Endothelial cell of umbilical vein (primary cell): ENCODE measurements at regions not wholly inside any gene's neighbourhood (a gene's known extent, or its start where the extent isn't known, plus 50 kb on each side); places are given as distances from the start of the nearest gene placed in this dataset.

Experiments used
- BruUV-seq: library from RNA; stranded (reverse); fragments of 400-500 nt; replicated peaks from 2 replicates; lab custom pipeline; 2021; lab: Mats Ljungman, UMichigan
- CTCF ChIA-PET: fragments of 300-600, 350-600 bp; sonication (Branson Sonifier 250); formaldehyde crosslinking; loops from one replicate; lab custom pipeline; 2021; ENCODE audit warnings: antibody characterized with exemption, inconsistent platforms; lab: Charles Lee
- POLR2A ChIA-PET: fragments of 300-600, 350-600 bp; sonication (Branson Sonifier 250); formaldehyde crosslinking; loops from one replicate; lab custom pipeline; 2021; ENCODE audit warnings: antibody characterized with exemption, inconsistent platforms; lab: Charles Lee
- DNase-seq: peaks from one replicate; pipeline ENCODE4 v3.0.0-alpha.2; 2011; ENCODE audit warnings: low read depth, low spot score
- FAIRE-seq: peaks from 2 replicates; lab custom pipeline; 2011; peaks lifted over from hg19 to GRCh38; lab: Jason Lieb, UNC
- H2AFZ ChIP-seq: 2 replicates; pipeline ENCODE4 v1.6.0; 2012; ENCODE audit warnings: low read depth, low read length, control low read depth, inconsistent platforms
- H3K27ac ChIP-seq: 2 replicates; pipeline ENCODE4 v1.5.1; 2011; ENCODE audit warnings: low read depth, mild to moderate bottlenecking, control low read depth, low read length, moderate library complexity; ENCODE audit not compliant: insufficient read depth
- H3K27me3 ChIP-seq, 2 experiments: 2 replicates each; pipeline versions ENCODE4 v1.6.0 to v1.6.1; 2011; ENCODE audit warnings: low read length in 2 of 2, mixed read lengths in 1 of 2; ENCODE audit not compliant: control insufficient read depth in 2 of 2, insufficient read depth in 2 of 2
- H3K36me3 ChIP-seq, 2 experiments: 2 replicates in 1 of 2; 3 replicates in 1 of 2; pipeline ENCODE4 v1.5.1; 2011; ENCODE audit warnings: low read length in 2 of 2, mild to moderate bottlenecking in 1 of 2, moderate library complexity in 1 of 2; ENCODE audit not compliant: control insufficient read depth in 2 of 2, insufficient read depth in 2 of 2; ENCODE audit errors: extremely low read depth in 1 of 2
- H3K4me1 ChIP-seq: 3 replicates; pipeline ENCODE4 v1.5.1; 2011; ENCODE audit warnings: mild to moderate bottlenecking, low read length; ENCODE audit not compliant: control insufficient read depth, insufficient read depth; ENCODE audit errors: extremely low read depth
- H3K4me2 ChIP-seq: 2 replicates; pipeline ENCODE4 v1.6.1; 2011; ENCODE audit warnings: low read length, control low read depth, mixed read lengths; ENCODE audit not compliant: insufficient read depth
- H3K4me3 ChIP-seq, 3 experiments: fragments of 200-600 bp in 1 of 3; sonication (generic), shearing (Covaris generic) in 1 of 3; replicated peaks in 1 of 3; 2 replicates each; pipeline ENCODE4 v1.5.1; 2011 to 2016; ENCODE audit warnings: control low read depth in 3 of 3, low read length in 3 of 3, mild to moderate bottlenecking in 2 of 3, inconsistent platforms in 1 of 3, low read depth in 1 of 3, moderate library complexity in 1 of 3; ENCODE audit not compliant: insufficient read depth in 1 of 3
- H3K79me2 ChIP-seq: 2 replicates; pipeline ENCODE4 v1.6.0; 2012; ENCODE audit warnings: low read length, inconsistent platforms; ENCODE audit not compliant: control insufficient read depth, insufficient read depth
- H3K9ac ChIP-seq: replicated peaks from 2 replicates; pipeline ENCODE3; 2011; ENCODE audit warnings: low read length, control low read depth; ENCODE audit not compliant: insufficient read depth; ENCODE audit errors: extremely low read depth
- H3K9me1 ChIP-seq: replicated peaks from 3 replicates; pipeline ENCODE4 v1.6.0; 2011; ENCODE audit warnings: mild to moderate bottlenecking, low read length; ENCODE audit not compliant: control insufficient read depth, insufficient read depth; ENCODE audit errors: extremely low read depth
- H3K9me3 ChIP-seq: replicated peaks from 2 replicates; pipeline ENCODE4 v1.5.1; 2012; ENCODE audit warnings: low read length, inconsistent platforms; ENCODE audit not compliant: control insufficient read depth, insufficient read depth
- H4K20me1 ChIP-seq: replicated peaks from 2 replicates; pipeline ENCODE3; 2011; ENCODE audit warnings: mild to moderate bottlenecking, low read length; ENCODE audit not compliant: control insufficient read depth, insufficient read depth; ENCODE audit errors: extremely low read depth
- CTCF ChIP-seq, 2 donors: IDR thresholded peaks; 1 replicate in 1 of 2; 2 replicates in 1 of 2; pipeline ENCODE4 v1.5.1; 2011; ENCODE audit warnings: low read length in 2 of 2, mild to moderate bottlenecking in 2 of 2, moderate library complexity in 2 of 2, control low read depth in 1 of 2, inconsistent platforms in 1 of 2, low read depth in 1 of 2; ENCODE audit not compliant: insufficient read depth in 1 of 2; ENCODE audit errors: extremely low read depth in 1 of 2
- FOS ChIP-seq: IDR thresholded peaks from 2 replicates; pipeline ENCODE4 v1.6.1; 2011; ENCODE audit warnings: mild to moderate bottlenecking, low read length, moderate library complexity, borderline replicate concordance; ENCODE audit not compliant: insufficient read depth
- GATA2 ChIP-seq: IDR thresholded peaks from 2 replicates; pipeline ENCODE4 v1.7.0; 2011; ENCODE audit warnings: low read depth, mild to moderate bottlenecking, moderate library complexity, mixed read lengths, low read length; ENCODE audit not compliant: insufficient read length, insufficient read depth
- MAX ChIP-seq: IDR thresholded peaks from 2 replicates; pipeline ENCODE4 v1.6.1; 2011; ENCODE audit not compliant: insufficient read depth, insufficient read length
- MYC ChIP-seq: IDR thresholded peaks from one replicate; pipeline ENCODE4 v1.6.1; 2011; ENCODE audit warnings: mild to moderate bottlenecking, low read depth, low read length
- POLR2A ChIP-seq: IDR thresholded peaks from 2 replicates; pipeline ENCODE4 v1.6.1; 2012; ENCODE audit warnings: low read depth, mild to moderate bottlenecking, control low read depth, low read length
- POLR2AphosphoS5 ChIP-seq: IDR thresholded peaks from 2 replicates; pipeline ENCODE4 v1.6.1; 2012; ENCODE audit warnings: low read depth, mild to moderate bottlenecking, control low read depth, low read length, moderate library complexity; ENCODE audit not compliant: insufficient read depth
- dilution Hi-C: fragments of 300-500 bp; cut with MboI; formaldehyde crosslinking; loops from one replicate; pipeline ENCODE4 v1.15.0; 2019; ENCODE audit warnings: low sequenced_read_pairs; ENCODE audit not compliant: extremely low pct_ligation_motif_present
- intact Hi-C: fragments of 100-400 bp; cut with micrococcal nuclease; formaldehyde crosslinking; loops from one replicate; pipeline ENCODE4 v1.10.0; 2022

- H3K4me2 ChIP-seq = no peak overlapping the region
- no peak overlapping the region for H3K27ac ChIP-seq
- H4K20me1 ChIP-seq = no peaks in the 10 kb centered on the region
- no peaks in the 10 kb centered on the region for H3K79me2 ChIP-seq
- H3K4me3 ChIP-seq = no peak overlapping the region
- H2AFZ ChIP-seq = no peak overlapping the region
- dilution Hi-C loops (no loop called here), intact Hi-C loops (no loop called here)
- POLR2A ChIA-PET = no interaction called here
- H3K4me1 ChIP-seq = no peaks in the 10 kb centered on the region
- TF ChIP-seq FOS (no peak), MAX (no peak), POLR2A (no peak), POLR2AphosphoS5 (no peak), CTCF (IDR thresholded peaks at IDR 0.05; ENCODE audit: extremely low read depth in 1 of 2, insufficient read depth in 1 of 2, low read depth in 1 of 2, low read length in 2 of 2) (no peak)
- FAIRE-seq = no peak
- no TSS peak for BruUV-seq
- H3K9me1 ChIP-seq = no peaks in the 10 kb centered on the region
- H3K27me3 ChIP-seq = no peaks in the 10 kb centered on the region
- H3K9me3 ChIP-seq = no peaks in the 10 kb centered on the region
- CTCF ChIA-PET = no interaction called here
- no peak overlapping the region for H3K9ac ChIP-seq
- no peaks in the 10 kb centered on the region for H3K36me3 ChIP-seq
- no peak for DNase-seq
These were observed 73.9 kb upstream of the RRP15 start for GRCh38 chr1:218211241-218211640.

GRCh38 chr1:218217040-218217439 lies 68.1 kb upstream of the RRP15 start:
- H3K27me3 ChIP-seq = peaks cover 0 to 4% of the 10 kb centered on the region in 2 experiments

More at GRCh38 chr1:218217040-218217439, 68.1 kb upstream of the RRP15 start:
- Histone ChIP-seq H3K4me3 (no peak overlapping the region), H3K9me1 (no peaks in the 10 kb centered on the region), H3K79me2 (no peaks in the 10 kb centered on the region), H3K27ac (no peak overlapping the region), H3K36me3 (no peaks in the 10 kb centered on the region), H2AFZ (no peak overlapping the region), H3K9me3 (no peaks in the 10 kb centered on the region), H3K4me1 (no peaks in the 10 kb centered on the region), H4K20me1 (no peaks in the 10 kb centered on the region), H3K4me2 (no peak overlapping the region), H3K9ac (no peak overlapping the region)
- ChIA-PET POLR2A (no interaction called here), CTCF (no interaction called here)
- no peak for FAIRE-seq
- no TSS peak for BruUV-seq
- dilution Hi-C loops = no loop called here
- TF ChIP-seq CTCF (IDR thresholded peaks at IDR 0.05; ENCODE audit: extremely low read depth in 1 of 2, insufficient read depth in 1 of 2, low read depth in 1 of 2, low read length in 2 of 2) (no peak), FOS (no peak), MAX (no peak), POLR2A (no peak), MYC (no peak), GATA2 (no peak)
- DNase-seq = no peak
- intact Hi-C loops = no loop called here
